ENCODE measurements at regions not wholly inside any gene's neighbourhood (a gene's known extent, or its start where the extent isn't known, plus 50 kb on each side); places are given as distances from the start of the nearest gene placed in this dataset.

GRCh38 chr10:31081937-31082840 lies 50.5 kb upstream of the ZNF438 start:
- H3F3A ChIP-seq (ENCODE audit: insufficient read depth, low read length) = no peaks in the 10 kb centered on the region
- H3K27ac ChIP-seq (ENCODE audit: low read depth, low read length, poor library complexity, severe bottlenecking) = no peak overlapping the region
- TF ChIP-seq EZH2 (IDR thresholded peaks at IDR 0.05; ENCODE audit: borderline replicate concordance, low read length) = no peak
- TF ChIP-seq, protein P1, sequence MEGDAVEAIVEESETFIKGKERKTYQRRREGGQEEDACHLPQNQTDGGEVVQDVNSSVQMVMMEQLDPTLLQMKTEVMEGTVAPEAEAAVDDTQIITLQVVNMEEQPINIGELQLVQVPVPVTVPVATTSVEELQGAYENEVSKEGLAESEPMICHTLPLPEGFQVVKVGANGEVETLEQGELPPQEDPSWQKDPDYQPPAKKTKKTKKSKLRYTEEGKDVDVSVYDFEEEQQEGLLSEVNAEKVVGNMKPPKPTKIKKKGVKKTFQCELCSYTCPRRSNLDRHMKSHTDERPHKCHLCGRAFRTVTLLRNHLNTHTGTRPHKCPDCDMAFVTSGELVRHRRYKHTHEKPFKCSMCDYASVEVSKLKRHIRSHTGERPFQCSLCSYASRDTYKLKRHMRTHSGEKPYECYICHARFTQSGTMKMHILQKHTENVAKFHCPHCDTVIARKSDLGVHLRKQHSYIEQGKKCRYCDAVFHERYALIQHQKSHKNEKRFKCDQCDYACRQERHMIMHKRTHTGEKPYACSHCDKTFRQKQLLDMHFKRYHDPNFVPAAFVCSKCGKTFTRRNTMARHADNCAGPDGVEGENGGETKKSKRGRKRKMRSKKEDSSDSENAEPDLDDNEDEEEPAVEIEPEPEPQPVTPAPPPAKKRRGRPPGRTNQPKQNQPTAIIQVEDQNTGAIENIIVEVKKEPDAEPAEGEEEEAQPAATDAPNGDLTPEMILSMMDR (IDR thresholded peaks at IDR 0.05; ENCODE audit: low read length) = no peak
- H3K36me3 ChIP-seq (ENCODE audit: insufficient read depth, low read length) = no peaks in the 10 kb centered on the region
- no peaks in the 10 kb centered on the region for H3K9me2 ChIP-seq (ENCODE audit: low read depth, low read length)
- no peaks in the 10 kb centered on the region for H3K27me3 ChIP-seq (ENCODE audit: insufficient read depth, low read length)
- H3K9me3 ChIP-seq (ENCODE audit: low read length) = no peaks in the 10 kb centered on the region
- no peak overlapping the region for H3K4me3 ChIP-seq (ENCODE audit: low read depth, low read length, poor library complexity, severe bottlenecking)
- no peaks in the 10 kb centered on the region for H3K4me1 ChIP-seq (ENCODE audit: insufficient read depth, low read length, severe bottlenecking)
- H2AFZ ChIP-seq (ENCODE audit: low read length) = no peak overlapping the region
- H4K20me1 ChIP-seq (ENCODE audit: insufficient read depth, low read length) = no peaks in the 10 kb centered on the region
- no peak overlapping the region for H3K4me2 ChIP-seq (ENCODE audit: low read length)
- no peaks in the 10 kb centered on the region for H3K79me2 ChIP-seq (ENCODE audit: insufficient read depth, low read length)
- H3K9ac ChIP-seq (ENCODE audit: low read length) = no peak overlapping the region

DNA sequence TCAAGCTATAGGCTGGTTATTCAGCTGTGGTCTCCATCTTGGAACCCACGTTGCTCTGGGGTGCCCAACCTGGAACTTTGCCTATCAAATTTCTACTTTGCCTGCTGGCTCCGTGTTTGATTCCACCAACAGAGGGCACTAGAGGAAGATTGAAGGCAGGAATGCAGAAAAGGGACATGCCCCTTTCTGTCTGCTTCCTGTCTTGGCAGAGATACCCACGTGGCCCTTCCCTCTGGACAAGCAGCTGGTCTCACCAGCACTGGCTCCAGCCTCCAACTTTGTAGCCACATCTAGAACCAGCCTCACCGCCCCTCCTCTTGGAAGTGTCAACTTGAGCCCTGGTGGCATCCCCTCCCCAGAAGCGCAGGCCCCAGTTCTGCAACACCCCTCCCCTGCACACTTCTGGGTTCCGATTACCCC lies 52.1 kb upstream of the ZNF438 start:
- no peak for TF ChIP-seq EZH2 (IDR thresholded peaks at IDR 0.05; ENCODE audit: borderline replicate concordance, low read length)
- TF ChIP-seq, protein P1 (IDR thresholded peaks at IDR 0.05; ENCODE audit: low read length) = peak; percentile 39; the same call in 1 of the 2 replicates
- H3K9ac ChIP-seq (ENCODE audit: low read length) = no peak overlapping the region

DNA sequence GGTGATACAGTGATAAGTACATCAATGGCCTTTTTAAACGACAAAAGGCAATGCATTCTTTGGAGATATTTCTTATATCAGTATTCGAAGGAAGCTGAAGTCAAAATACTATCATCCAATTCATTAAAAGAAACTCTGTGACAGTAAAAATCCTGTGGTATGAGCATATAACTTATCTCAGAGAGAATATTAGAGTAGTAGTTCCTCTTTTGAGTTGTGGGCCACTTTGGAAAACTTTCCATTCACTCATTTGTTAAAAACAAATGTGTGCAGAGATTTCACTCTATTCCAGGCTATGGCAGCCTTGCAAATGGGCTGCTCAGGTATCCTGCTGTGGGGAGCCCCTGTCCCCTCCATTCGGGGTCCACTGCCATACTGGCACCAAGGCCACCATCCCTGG lies 55.3 kb upstream of the ZNF438 start:
- TF ChIP-seq, protein P1 (IDR thresholded peaks at IDR 0.05; ENCODE audit: low read length) = no peak
- no peak for TF ChIP-seq EZH2 (IDR thresholded peaks at IDR 0.05; ENCODE audit: borderline replicate concordance, low read length)
- Histone ChIP-seq H3K27ac (ENCODE audit: low read depth, low read length, poor library complexity, severe bottlenecking) (no peak overlapping the region), H3K9ac (ENCODE audit: low read length) (no peak overlapping the region), H2AFZ (ENCODE audit: low read length) (no peak overlapping the region), H3K4me3 (ENCODE audit: low read depth, low read length, poor library complexity, severe bottlenecking) (no peak overlapping the region), H3K9me2 (ENCODE audit: low read depth, low read length) (no peaks in the 10 kb centered on the region), H3K79me2 (ENCODE audit: insufficient read depth, low read length) (no peaks in the 10 kb centered on the region), H3K27me3 (ENCODE audit: insufficient read depth, low read length) (peaks cover 4% of the 10 kb centered on the region; the same call in 1 of the 2 replicates), H3K36me3 (ENCODE audit: insufficient read depth, low read length) (no peaks in the 10 kb centered on the region), H3K9me3 (ENCODE audit: low read length) (no peaks in the 10 kb centered on the region), H3K4me2 (ENCODE audit: low read length) (no peak overlapping the region), H4K20me1 (ENCODE audit: insufficient read depth, low read length) (no peaks in the 10 kb centered on the region), H3K4me1 (ENCODE audit: insufficient read depth, low read length, severe bottlenecking) (no peaks in the 10 kb centered on the region), H3F3A (ENCODE audit: insufficient read depth, low read length) (no peaks in the 10 kb centered on the region)

More for the DNA sequence above, 52.1 kb upstream of the ZNF438 start:
- H3K4me2 ChIP-seq (ENCODE audit: low read length) = no peak overlapping the region
- H3K9me2 ChIP-seq (ENCODE audit: low read depth, low read length) = no peaks in the 10 kb centered on the region
- H3K4me1 ChIP-seq (ENCODE audit: insufficient read depth, low read length, severe bottlenecking) = no peaks in the 10 kb centered on the region
- H3F3A ChIP-seq (ENCODE audit: insufficient read depth, low read length) = no peaks in the 10 kb centered on the region
- no peak overlapping the region for H2AFZ ChIP-seq (ENCODE audit: low read length)
- no peak overlapping the region for H3K27ac ChIP-seq (ENCODE audit: low read depth, low read length, poor library complexity, severe bottlenecking)
- H3K79me2 ChIP-seq (ENCODE audit: insufficient read depth, low read length) = no peaks in the 10 kb centered on the region
- no peaks in the 10 kb centered on the region for H3K27me3 ChIP-seq (ENCODE audit: insufficient read depth, low read length)
- H3K9me3 ChIP-seq (ENCODE audit: low read length) = no peaks in the 10 kb centered on the region
- H3K4me3 ChIP-seq (ENCODE audit: low read depth, low read length, poor library complexity, severe bottlenecking) = no peak overlapping the region
- H3K36me3 ChIP-seq (ENCODE audit: insufficient read depth, low read length) = no peaks in the 10 kb centered on the region
- no peaks in the 10 kb centered on the region for H4K20me1 ChIP-seq (ENCODE audit: insufficient read depth, low read length)

Measured in OCI-LY1 (cell line).